Gastrocnemius medialis (tissue), 4 donors: ENCODE measurements at regions not wholly inside any gene's neighbourhood (a gene's known extent, or its start where the extent isn't known, plus 50 kb on each side); places are given as distances from the start of the nearest gene placed in this dataset.

Experiments used
- ATAC-seq, 2 donors: fragments of 150-250 bp; one replicate each; pipeline ENCODE4 v1.9.1; 2016
- DNase-seq, 2 donors: peaks; one replicate each; pipeline ENCODE4 v3.0.0-alpha.2; 2019
- H3K27ac ChIP-seq, 4 donors: fragments of 200-600 bp; sonication (generic); 1 replicate in 1 of 4; 2 replicates in 3 of 4; pipeline ENCODE4 v1.5.1; 2016 to 2018; ENCODE audit warnings: mild to moderate bottlenecking in 2 of 4, moderate library complexity in 1 of 4
- H3K27me3 ChIP-seq, 3 donors: fragments of 200-600 bp; sonication (generic) in 2 of 3; 1 replicate in 1 of 3; 2 replicates in 2 of 3; pipeline versions ENCODE4 v1.5.1 to v1.6.0; 2016 to 2019; ENCODE audit warnings: mild to moderate bottlenecking in 1 of 3, moderate library complexity in 1 of 3
- H3K36me3 ChIP-seq, 2 donors: fragments of 200-600 bp; sonication (generic) in 1 of 2; one replicate each; pipeline ENCODE4 v1.5.1; 2017 to 2018
- H3K4me1 ChIP-seq, 2 donors: fragments of 200-600 bp; sonication (generic) in 1 of 2; one replicate each; pipeline ENCODE4 v1.5.1; 2016 to 2017; ENCODE audit warnings: mild to moderate bottlenecking in 2 of 2
- H3K4me3 ChIP-seq, 4 donors: fragments of 200-600 bp; sonication (generic) in 3 of 4; 1 replicate in 1 of 4; 2 replicates in 3 of 4; pipeline ENCODE4 v1.5.1; 2016 to 2019; ENCODE audit warnings: mild to moderate bottlenecking in 2 of 4
- H3K9me3 ChIP-seq, 3 donors: fragments of 200-600 bp; sonication (generic) in 2 of 3; 1 replicate in 1 of 3; 2 replicates in 2 of 3; pipeline ENCODE4 v1.5.1; 2016 to 2019
- POLR2A ChIP-seq, 2 donors: fragments of 450-650 bp; IDR thresholded peaks; one replicate each; pipeline ENCODE4 v1.6.1; 2017; ENCODE audit warnings: antibody characterized with exemption in 2 of 2, mild to moderate bottlenecking in 2 of 2, moderate library complexity in 2 of 2
- in situ Hi-C, 4 donors: fragments of 200-750 bp; cut with MboI; loops; one replicate each; pipeline versions ENCODE4 v1.15.0 to v1.8.0; 2017; ENCODE audit warnings: low sequenced_read_pairs in 4 of 4
- intact Hi-C: fragments of 100-400 bp; cut with DNase I; formaldehyde crosslinking; loops from one replicate; pipeline ENCODE4 v1.15.1; 2023; ENCODE audit warnings: low total_unique reads
- TF ChIP-seq, protein P1 (sequence below), 5 experiments: fragments of 450-650 bp in 3 of 5; fragments of 200-600 bp in 2 of 5; sonication (generic) in 2 of 5; IDR thresholded peaks in 4 of 5; conservative IDR thresholded peaks in 1 of 5; 1 replicate in 4 of 5; 2 replicates in 1 of 5; pipeline ENCODE4 v1.5.1; 2016 to 2019; ENCODE audit warnings: antibody characterized with exemption in 5 of 5, mild to moderate bottlenecking in 3 of 5, moderate library complexity in 3 of 5

GRCh38 chr12:90301095-90301494 is 592.5 kb upstream of the ATP2B1 start:
- no peak for TF ChIP-seq POLR2A (IDR thresholded peaks at IDR 0.05)
- TF ChIP-seq, protein P1, sequence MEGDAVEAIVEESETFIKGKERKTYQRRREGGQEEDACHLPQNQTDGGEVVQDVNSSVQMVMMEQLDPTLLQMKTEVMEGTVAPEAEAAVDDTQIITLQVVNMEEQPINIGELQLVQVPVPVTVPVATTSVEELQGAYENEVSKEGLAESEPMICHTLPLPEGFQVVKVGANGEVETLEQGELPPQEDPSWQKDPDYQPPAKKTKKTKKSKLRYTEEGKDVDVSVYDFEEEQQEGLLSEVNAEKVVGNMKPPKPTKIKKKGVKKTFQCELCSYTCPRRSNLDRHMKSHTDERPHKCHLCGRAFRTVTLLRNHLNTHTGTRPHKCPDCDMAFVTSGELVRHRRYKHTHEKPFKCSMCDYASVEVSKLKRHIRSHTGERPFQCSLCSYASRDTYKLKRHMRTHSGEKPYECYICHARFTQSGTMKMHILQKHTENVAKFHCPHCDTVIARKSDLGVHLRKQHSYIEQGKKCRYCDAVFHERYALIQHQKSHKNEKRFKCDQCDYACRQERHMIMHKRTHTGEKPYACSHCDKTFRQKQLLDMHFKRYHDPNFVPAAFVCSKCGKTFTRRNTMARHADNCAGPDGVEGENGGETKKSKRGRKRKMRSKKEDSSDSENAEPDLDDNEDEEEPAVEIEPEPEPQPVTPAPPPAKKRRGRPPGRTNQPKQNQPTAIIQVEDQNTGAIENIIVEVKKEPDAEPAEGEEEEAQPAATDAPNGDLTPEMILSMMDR (IDR thresholded peaks at IDR 0.05 in 4 of 5, conservative IDR thresholded peaks at IDR 0.05 in 1 of 5), result no peak
- in situ Hi-C loops (no loop called here), intact Hi-C loops (no loop called here)
- no peak overlapping the region for H3K4me3 ChIP-seq
- H3K27me3 ChIP-seq, result no peaks in the 10 kb centered on the region
- H3K36me3 ChIP-seq, result no peaks in the 10 kb centered on the region
- H3K4me1 ChIP-seq, result peaks cover 0 to 6% of the 10 kb centered on the region in 2 donors
- no peak for ATAC-seq
- no peaks in the 10 kb centered on the region for H3K9me3 ChIP-seq
- DNase-seq, result no peak
- no peak overlapping the region for H3K27ac ChIP-seq

GRCh38 chr12:90299666-90300065 is 591.0 kb upstream of the ATP2B1 start:
- Histone ChIP-seq H3K4me3 (no peak overlapping the region), H3K27ac (peak overlapping the region in 1 of 4 donors; percentile 22), H3K27me3 (no peaks in the 10 kb centered on the region), H3K4me1 (no peaks in the 10 kb centered on the region), H3K36me3 (no peaks in the 10 kb centered on the region), H3K9me3 (no peaks in the 10 kb centered on the region)
- no peak for DNase-seq
- ATAC-seq, result peak in 1 of 2 donors; percentile 36
- intact Hi-C loops (no loop called here), in situ Hi-C loops (no loop called here)
- TF ChIP-seq, protein P1 (IDR thresholded peaks at IDR 0.05 in 4 of 5, conservative IDR thresholded peaks at IDR 0.05 in 1 of 5), result no peak
- TF ChIP-seq POLR2A (IDR thresholded peaks at IDR 0.05), result no peak

DNA sequence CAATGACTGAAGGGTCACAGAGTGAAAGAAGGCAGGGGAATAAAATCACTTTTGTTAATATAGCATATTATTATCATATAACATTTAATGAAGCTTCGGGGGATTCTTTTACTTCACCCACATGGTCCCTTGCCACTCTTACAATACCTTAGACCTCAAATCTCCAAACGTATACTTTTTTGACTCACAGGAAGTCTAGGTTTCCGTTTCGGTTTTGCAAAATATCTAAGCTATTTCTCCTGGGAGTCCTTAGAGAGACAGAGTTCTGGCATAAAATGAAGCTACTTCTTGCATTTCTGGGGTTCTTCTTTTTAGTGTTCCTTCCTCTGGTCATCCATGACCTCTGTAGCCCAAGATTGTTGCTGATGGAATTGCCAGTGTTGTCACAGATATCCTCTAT is 590.5 kb upstream of the ATP2B1 start:
- TF ChIP-seq POLR2A (IDR thresholded peaks at IDR 0.05), result no peak
- TF ChIP-seq, protein P1 (IDR thresholded peaks at IDR 0.05 in 4 of 5, conservative IDR thresholded peaks at IDR 0.05 in 1 of 5), result no peak
- intact Hi-C loops (no loop called here), in situ Hi-C loops (no loop called here)
- Histone ChIP-seq H3K4me1 (no peaks in the 10 kb centered on the region), H3K9me3 (no peaks in the 10 kb centered on the region), H3K4me3 (no peak overlapping the region), H3K36me3 (no peaks in the 10 kb centered on the region), H3K27me3 (no peaks in the 10 kb centered on the region), H3K27ac (peak overlapping the region in 2 of 4 donors; percentile 19 to 22)
- no peak for DNase-seq
- no peak for ATAC-seq

GRCh38 chr12:90298289-90298948 is 589.8 kb upstream of the ATP2B1 start:
- in situ Hi-C loops (no loop called here), intact Hi-C loops (no loop called here)
- Histone ChIP-seq H3K27me3 (no peaks in the 10 kb centered on the region), H3K9me3 (no peaks in the 10 kb centered on the region), H3K36me3 (no peaks in the 10 kb centered on the region), H3K4me1 (no peaks in the 10 kb centered on the region), H3K4me3 (no peak overlapping the region), H3K27ac (peak overlapping the region in 1 of 4 donors; percentile 19)
- DNase-seq, result no peak
- no peak for TF ChIP-seq POLR2A (IDR thresholded peaks at IDR 0.05)
- TF ChIP-seq, protein P1 (IDR thresholded peaks at IDR 0.05 in 4 of 5, conservative IDR thresholded peaks at IDR 0.05 in 1 of 5), result no peak
- no peak for ATAC-seq

- Histone ChIP-seq H3K4me3 (no peak overlapping the region), H3K27ac (no peak overlapping the region), H3K4me1 (peaks cover 0 to 16% of the 10 kb centered on the region in 2 donors), H3K9me3 (no peaks in the 10 kb centered on the region), H3K36me3 (no peaks in the 10 kb centered on the region), H3K27me3 (no peaks in the 10 kb centered on the region)
- in situ Hi-C loops, result no loop called here
- no peak for TF ChIP-seq POLR2A (IDR thresholded peaks at IDR 0.05)
- TF ChIP-seq, protein P1 (IDR thresholded peaks at IDR 0.05 in 4 of 5, conservative IDR thresholded peaks at IDR 0.05 in 1 of 5), result no peak
- intact Hi-C loops, result no loop called here
- no peak for ATAC-seq
- no peak for DNase-seq
Observed at GRCh38 chr12:90295858-90296257, 587.2 kb upstream of the ATP2B1 start.
